Endothelial cell of umbilical vein (primary cell): ENCODE measurements at regions not wholly inside any gene's neighbourhood (a gene's known extent, or its start where the extent isn't known, plus 50 kb on each side); places are given as distances from the start of the nearest gene placed in this dataset.

Source experiments
- BruUV-seq: library from RNA; stranded (reverse); fragments of 400-500 nt; replicated peaks from 2 replicates; lab custom pipeline; 2021; lab: Mats Ljungman, UMichigan
- CTCF ChIA-PET: fragments of 300-600, 350-600 bp; sonication (Branson Sonifier 250); formaldehyde crosslinking; loops from one replicate; lab custom pipeline; 2021; ENCODE audit warnings: antibody characterized with exemption, inconsistent platforms; lab: Charles Lee
- POLR2A ChIA-PET: fragments of 300-600, 350-600 bp; sonication (Branson Sonifier 250); formaldehyde crosslinking; loops from one replicate; lab custom pipeline; 2021; ENCODE audit warnings: antibody characterized with exemption, inconsistent platforms; lab: Charles Lee
- DNase-seq: peaks from one replicate; pipeline ENCODE4 v3.0.0-alpha.2; 2011; ENCODE audit warnings: low read depth, low spot score
- FAIRE-seq: peaks from 2 replicates; lab custom pipeline; 2011; peaks lifted over from hg19 to GRCh38; lab: Jason Lieb, UNC
- H2AFZ ChIP-seq: 2 replicates; pipeline ENCODE4 v1.6.0; 2012; ENCODE audit warnings: low read depth, low read length, control low read depth, inconsistent platforms
- H3K27ac ChIP-seq: 2 replicates; pipeline ENCODE4 v1.5.1; 2011; ENCODE audit warnings: low read depth, mild to moderate bottlenecking, control low read depth, low read length, moderate library complexity; ENCODE audit not compliant: insufficient read depth
- H3K27me3 ChIP-seq, 2 experiments: 2 replicates each; pipeline versions ENCODE4 v1.6.0 to v1.6.1; 2011; ENCODE audit warnings: low read length in 2 of 2, mixed read lengths in 1 of 2; ENCODE audit not compliant: control insufficient read depth in 2 of 2, insufficient read depth in 2 of 2
- H3K36me3 ChIP-seq, 2 experiments: 2 replicates in 1 of 2; 3 replicates in 1 of 2; pipeline ENCODE4 v1.5.1; 2011; ENCODE audit warnings: low read length in 2 of 2, mild to moderate bottlenecking in 1 of 2, moderate library complexity in 1 of 2; ENCODE audit not compliant: control insufficient read depth in 2 of 2, insufficient read depth in 2 of 2; ENCODE audit errors: extremely low read depth in 1 of 2
- H3K4me1 ChIP-seq: 3 replicates; pipeline ENCODE4 v1.5.1; 2011; ENCODE audit warnings: mild to moderate bottlenecking, low read length; ENCODE audit not compliant: control insufficient read depth, insufficient read depth; ENCODE audit errors: extremely low read depth
- H3K4me2 ChIP-seq: 2 replicates; pipeline ENCODE4 v1.6.1; 2011; ENCODE audit warnings: low read length, control low read depth, mixed read lengths; ENCODE audit not compliant: insufficient read depth
- H3K4me3 ChIP-seq, 3 experiments: fragments of 200-600 bp in 1 of 3; sonication (generic), shearing (Covaris generic) in 1 of 3; replicated peaks in 1 of 3; 2 replicates each; pipeline ENCODE4 v1.5.1; 2011 to 2016; ENCODE audit warnings: control low read depth in 3 of 3, low read length in 3 of 3, mild to moderate bottlenecking in 2 of 3, inconsistent platforms in 1 of 3, low read depth in 1 of 3, moderate library complexity in 1 of 3; ENCODE audit not compliant: insufficient read depth in 1 of 3
- H3K79me2 ChIP-seq: 2 replicates; pipeline ENCODE4 v1.6.0; 2012; ENCODE audit warnings: low read length, inconsistent platforms; ENCODE audit not compliant: control insufficient read depth, insufficient read depth
- H3K9ac ChIP-seq: replicated peaks from 2 replicates; pipeline ENCODE3; 2011; ENCODE audit warnings: low read length, control low read depth; ENCODE audit not compliant: insufficient read depth; ENCODE audit errors: extremely low read depth
- H3K9me1 ChIP-seq: replicated peaks from 3 replicates; pipeline ENCODE4 v1.6.0; 2011; ENCODE audit warnings: mild to moderate bottlenecking, low read length; ENCODE audit not compliant: control insufficient read depth, insufficient read depth; ENCODE audit errors: extremely low read depth
- H3K9me3 ChIP-seq: replicated peaks from 2 replicates; pipeline ENCODE4 v1.5.1; 2012; ENCODE audit warnings: low read length, inconsistent platforms; ENCODE audit not compliant: control insufficient read depth, insufficient read depth
- H4K20me1 ChIP-seq: replicated peaks from 2 replicates; pipeline ENCODE3; 2011; ENCODE audit warnings: mild to moderate bottlenecking, low read length; ENCODE audit not compliant: control insufficient read depth, insufficient read depth; ENCODE audit errors: extremely low read depth
- EZH2 ChIP-seq: IDR thresholded peaks from 2 replicates; pipeline ENCODE4 v1.6.1; 2012; ENCODE audit warnings: borderline replicate concordance, low read depth, mild to moderate bottlenecking, moderate library complexity, low read length, inconsistent platforms; ENCODE audit not compliant: severe bottlenecking
- FOS ChIP-seq: IDR thresholded peaks from 2 replicates; pipeline ENCODE4 v1.6.1; 2011; ENCODE audit warnings: mild to moderate bottlenecking, low read length, moderate library complexity, borderline replicate concordance; ENCODE audit not compliant: insufficient read depth
- GATA2 ChIP-seq: IDR thresholded peaks from 2 replicates; pipeline ENCODE4 v1.7.0; 2011; ENCODE audit warnings: low read depth, mild to moderate bottlenecking, moderate library complexity, mixed read lengths, low read length; ENCODE audit not compliant: insufficient read length, insufficient read depth
- JUN ChIP-seq: IDR thresholded peaks from 2 replicates; pipeline ENCODE4 v1.6.1; 2011; ENCODE audit warnings: borderline replicate concordance, low read depth; ENCODE audit not compliant: insufficient read length, insufficient read depth
- MAX ChIP-seq: IDR thresholded peaks from 2 replicates; pipeline ENCODE4 v1.6.1; 2011; ENCODE audit not compliant: insufficient read depth, insufficient read length
- MYC ChIP-seq: IDR thresholded peaks from one replicate; pipeline ENCODE4 v1.6.1; 2011; ENCODE audit warnings: mild to moderate bottlenecking, low read depth, low read length
- POLR2A ChIP-seq: IDR thresholded peaks from 2 replicates; pipeline ENCODE4 v1.6.1; 2012; ENCODE audit warnings: low read depth, mild to moderate bottlenecking, control low read depth, low read length
- POLR2AphosphoS5 ChIP-seq: IDR thresholded peaks from 2 replicates; pipeline ENCODE4 v1.6.1; 2012; ENCODE audit warnings: low read depth, mild to moderate bottlenecking, control low read depth, low read length, moderate library complexity; ENCODE audit not compliant: insufficient read depth
- dilution Hi-C: fragments of 300-500 bp; cut with MboI; formaldehyde crosslinking; loops from one replicate; pipeline ENCODE4 v1.15.0; 2019; ENCODE audit warnings: low sequenced_read_pairs; ENCODE audit not compliant: extremely low pct_ligation_motif_present
- intact Hi-C: fragments of 100-400 bp; cut with micrococcal nuclease; formaldehyde crosslinking; loops from one replicate; pipeline ENCODE4 v1.10.0; 2022
- TF ChIP-seq, protein P1 (sequence below), 2 donors: IDR thresholded peaks; 1 replicate in 1 of 2; 2 replicates in 1 of 2; pipeline ENCODE4 v1.5.1; 2011; ENCODE audit warnings: low read length in 2 of 2, mild to moderate bottlenecking in 2 of 2, moderate library complexity in 2 of 2, control low read depth in 1 of 2, inconsistent platforms in 1 of 2, low read depth in 1 of 2; ENCODE audit not compliant: insufficient read depth in 1 of 2; ENCODE audit errors: extremely low read depth in 1 of 2

DNA sequence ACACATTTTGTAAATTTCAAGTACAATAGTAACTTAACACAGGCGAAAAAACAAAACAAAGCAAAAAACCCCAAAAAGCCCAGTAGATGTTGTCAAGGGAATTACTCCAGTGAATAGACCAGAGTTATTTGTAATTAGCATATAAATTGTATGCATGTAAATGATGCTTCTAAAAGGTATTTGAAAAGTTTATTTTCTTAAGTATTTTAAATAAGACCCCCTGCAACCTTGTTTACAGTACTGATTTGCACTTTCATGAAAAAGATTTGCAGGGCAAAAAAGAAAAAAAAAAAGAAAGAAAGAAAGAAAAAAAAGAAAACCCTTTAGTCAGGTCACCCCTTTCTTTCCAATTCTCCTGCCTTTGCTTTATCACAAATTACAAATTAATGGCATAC is 372.3 kb upstream of the IRX2 start:
- H4K20me1 ChIP-seq: no peaks in the 10 kb centered on the region
- no peak overlapping the region for H3K9ac ChIP-seq
- H3K4me3 ChIP-seq: no peak overlapping the region
- no peaks in the 10 kb centered on the region for H3K79me2 ChIP-seq
- intact Hi-C loops (no loop called here), dilution Hi-C loops (no loop called here)
- no peaks in the 10 kb centered on the region for H3K4me1 ChIP-seq
- no peak overlapping the region for H2AFZ ChIP-seq
- FAIRE-seq (no peak), DNase-seq (no peak)
- no peaks in the 10 kb centered on the region for H3K9me1 ChIP-seq
- no peak for TF ChIP-seq POLR2A
- no peaks in the 10 kb centered on the region for H3K36me3 ChIP-seq
- no peak overlapping the region for H3K4me2 ChIP-seq
- POLR2A ChIA-PET: no interaction called here
- no peaks in the 10 kb centered on the region for H3K27me3 ChIP-seq
- no TSS peak for BruUV-seq
- CTCF ChIA-PET: no interaction called here
- H3K9me3 ChIP-seq: peaks cover 4% of the 10 kb centered on the region
- H3K27ac ChIP-seq: no peak overlapping the region

GRCh38 chr5:3122985-3123762 is 371.7 kb upstream of the IRX2 start:
- Histone ChIP-seq H4K20me1 (no peaks in the 10 kb centered on the region), H3K9ac (no peak overlapping the region), H3K9me1 (no peaks in the 10 kb centered on the region), H3K36me3 (no peaks in the 10 kb centered on the region), H3K9me3 (peaks cover 4% of the 10 kb centered on the region), H3K4me1 (no peaks in the 10 kb centered on the region), H3K27me3 (no peaks in the 10 kb centered on the region), H3K79me2 (no peaks in the 10 kb centered on the region), H3K4me2 (no peak overlapping the region), H3K4me3 (no peak overlapping the region), H2AFZ (no peak overlapping the region), H3K27ac (no peak overlapping the region)
- BruUV-seq: no TSS peak
- TF ChIP-seq MYC (no peak), POLR2AphosphoS5 (no peak), POLR2A (no peak), EZH2 (no peak), FOS (no peak), MAX (no peak), GATA2 (no peak), JUN (no peak)
- TF ChIP-seq, protein P1, sequence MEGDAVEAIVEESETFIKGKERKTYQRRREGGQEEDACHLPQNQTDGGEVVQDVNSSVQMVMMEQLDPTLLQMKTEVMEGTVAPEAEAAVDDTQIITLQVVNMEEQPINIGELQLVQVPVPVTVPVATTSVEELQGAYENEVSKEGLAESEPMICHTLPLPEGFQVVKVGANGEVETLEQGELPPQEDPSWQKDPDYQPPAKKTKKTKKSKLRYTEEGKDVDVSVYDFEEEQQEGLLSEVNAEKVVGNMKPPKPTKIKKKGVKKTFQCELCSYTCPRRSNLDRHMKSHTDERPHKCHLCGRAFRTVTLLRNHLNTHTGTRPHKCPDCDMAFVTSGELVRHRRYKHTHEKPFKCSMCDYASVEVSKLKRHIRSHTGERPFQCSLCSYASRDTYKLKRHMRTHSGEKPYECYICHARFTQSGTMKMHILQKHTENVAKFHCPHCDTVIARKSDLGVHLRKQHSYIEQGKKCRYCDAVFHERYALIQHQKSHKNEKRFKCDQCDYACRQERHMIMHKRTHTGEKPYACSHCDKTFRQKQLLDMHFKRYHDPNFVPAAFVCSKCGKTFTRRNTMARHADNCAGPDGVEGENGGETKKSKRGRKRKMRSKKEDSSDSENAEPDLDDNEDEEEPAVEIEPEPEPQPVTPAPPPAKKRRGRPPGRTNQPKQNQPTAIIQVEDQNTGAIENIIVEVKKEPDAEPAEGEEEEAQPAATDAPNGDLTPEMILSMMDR (IDR thresholded peaks at IDR 0.05; ENCODE audit: extremely low read depth in 1 of 2, insufficient read depth in 1 of 2, low read depth in 1 of 2, low read length in 2 of 2): no peak
- POLR2A ChIA-PET: no interaction called here
- dilution Hi-C loops (no loop called here), intact Hi-C loops (no loop called here)
- no peak for FAIRE-seq
- no peak for DNase-seq
- CTCF ChIA-PET: no interaction called here
